GM13977 (cell line): ENCODE measurements at regions not wholly inside any gene's neighbourhood (a gene's known extent, or its start where the extent isn't known, plus 50 kb on each side); places are given as distances from the start of the nearest gene placed in this dataset.
"Not testable (repeated sequence)": the region's sequence is repeated elsewhere in the genome, so short reads cannot be mapped to it uniquely, and the experiment has no call there.

Experiments
- DNase-seq: peaks from one replicate; pipeline ENCODE4 v3.0.0; 2012; ENCODE audit warnings: low spot score
- CTCF ChIP-seq: IDR thresholded peaks from 2 replicates; pipeline ENCODE4 v1.5.1; 2012; ENCODE audit warnings: mild to moderate bottlenecking, control low read depth; ENCODE audit not compliant: insufficient read depth; ENCODE audit errors: extremely low read depth, missing control alignments
- in situ Hi-C: fragments of 300-500 bp; cut with MboI; formaldehyde crosslinking; loops from one replicate; pipeline ENCODE4 v1.12.0; 2022; ENCODE audit warnings: low sequenced_read_pairs, low pct_unique_long_range_greater_than_20kb, mixed read lengths, inconsistent platforms; ENCODE audit not compliant: unreplicated experiment

- in situ Hi-C loops, result no loop called here
- no peak for TF ChIP-seq CTCF
- DNase-seq, result no peak
These were observed 173.2 kb downstream of the PRELID2 start for GRCh38 chr5:145661737-145662485.

DNA sequence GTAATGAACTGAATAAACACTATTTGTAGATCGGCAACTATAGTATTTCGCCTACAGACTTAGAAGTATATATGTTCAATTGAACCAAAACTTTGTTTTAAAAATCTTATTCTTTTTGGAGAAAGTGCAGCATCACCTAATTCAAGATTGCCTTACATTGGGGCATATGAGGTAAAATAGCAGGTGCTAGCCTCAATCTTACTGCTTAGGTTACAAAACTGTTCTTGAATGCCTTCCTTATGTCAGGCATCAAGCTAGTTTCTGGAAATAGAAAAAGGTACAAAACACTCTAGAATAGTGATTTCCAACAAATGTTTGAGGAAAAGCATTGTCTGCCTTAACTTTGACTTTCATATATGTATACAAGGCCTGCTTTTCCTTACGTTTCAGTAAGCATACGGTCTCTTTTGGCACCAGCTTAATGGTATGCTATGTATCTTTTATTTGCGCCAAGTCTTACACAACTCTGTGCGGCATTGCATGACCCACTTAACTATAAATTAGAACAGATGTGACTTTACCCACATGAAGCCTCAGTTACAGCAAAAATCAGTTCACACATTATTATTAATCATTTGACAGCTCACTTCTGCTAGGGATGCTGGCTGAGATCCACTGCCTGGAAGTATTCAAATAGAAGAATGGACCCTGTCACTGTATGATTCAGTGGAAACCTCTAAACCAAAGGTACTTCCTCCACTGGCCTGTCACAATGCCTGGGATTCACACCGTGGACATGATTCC, 174.1 kb downstream of the PRELID2 start:
- in situ Hi-C loops, result no loop called here
- TF ChIP-seq CTCF, result no peak
- DNase-seq, result no peak

DNA sequence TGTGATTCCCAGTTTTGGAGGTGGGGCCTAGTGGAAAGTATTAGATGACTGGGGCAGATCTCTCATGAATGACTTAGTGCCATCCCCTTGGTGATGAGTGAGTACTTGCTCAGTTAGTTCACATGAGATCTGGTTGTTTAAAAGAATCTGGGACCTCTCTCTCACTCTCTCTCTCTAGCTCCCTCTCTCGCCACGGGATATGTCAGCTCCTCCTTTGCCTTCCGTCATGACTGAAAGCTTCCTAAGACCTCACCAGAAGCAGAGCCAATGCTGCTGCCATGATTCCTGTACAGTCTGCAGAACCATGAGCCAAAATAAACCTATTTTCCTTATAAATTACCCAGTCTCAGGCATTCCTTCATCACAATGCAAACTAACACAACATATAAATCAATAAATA, 176.7 kb downstream of the PRELID2 start:
- TF ChIP-seq CTCF, result no peak
- in situ Hi-C loops, result no loop called here
- DNase-seq, result no peak

- DNase-seq, in situ Hi-C loops: not testable (repeated sequence)
These were observed 182.4 kb downstream of the PRELID2 start for GRCh38 chr5:145652700-145653099.

- in situ Hi-C loops, DNase-seq: not testable (repeated sequence)
These were observed 188.0 kb downstream of the PRELID2 start for GRCh38 chr5:145647137-145647536.

DNA sequence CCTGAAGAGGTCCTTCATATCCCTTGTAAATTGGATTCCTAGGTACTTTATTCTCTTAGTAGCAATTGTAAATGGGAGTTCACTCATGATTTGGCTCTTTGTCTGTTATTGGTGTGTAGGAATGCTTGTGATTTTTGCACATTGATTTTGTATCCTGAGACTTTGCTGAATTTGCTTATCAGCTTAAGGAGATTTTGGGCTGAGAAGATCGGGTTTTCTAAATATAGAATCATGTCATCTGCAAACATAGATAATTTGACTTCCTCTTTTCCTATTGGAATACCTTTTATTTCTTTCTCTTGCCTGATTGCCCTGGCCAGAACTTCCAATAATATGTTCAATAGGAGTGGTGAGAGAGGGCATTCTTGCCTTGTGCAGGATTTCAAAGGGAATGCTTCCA, 191.9 kb downstream of the PRELID2 start:
- DNase-seq, in situ Hi-C loops: not testable (repeated sequence)

DNA sequence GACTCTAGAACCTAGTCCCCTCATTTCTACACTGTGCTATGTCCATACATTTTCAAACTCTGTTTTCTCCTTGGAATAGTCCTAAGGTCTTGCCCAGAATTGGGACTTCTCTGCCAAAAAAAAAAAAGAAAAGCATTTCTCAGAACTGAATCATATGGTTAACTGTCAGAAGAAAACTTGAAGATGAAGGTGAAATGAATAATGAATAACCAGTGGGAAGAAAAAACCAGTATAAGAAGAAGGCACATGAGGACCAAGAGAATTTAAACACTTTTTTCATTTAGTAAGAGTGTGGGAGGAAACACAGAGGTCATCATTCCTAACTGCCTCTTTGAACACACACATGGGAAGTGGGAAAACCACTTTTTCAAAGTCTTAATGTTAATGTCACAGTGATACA, 197.7 kb downstream of the PRELID2 start:
- in situ Hi-C loops, result no loop called here
- no peak for TF ChIP-seq CTCF
- no peak for DNase-seq

- no peak for TF ChIP-seq CTCF
- DNase-seq, result no peak
- in situ Hi-C loops, result no loop called here
These were observed 198.8 kb downstream of the PRELID2 start for GRCh38 chr5:145636371-145636770.
